Upper lobe of left lung (tissue), 6 donors: ENCODE measurements at regions not wholly inside any gene's neighbourhood (a gene's known extent, or its start where the extent isn't known, plus 50 kb on each side); places are given as distances from the start of the nearest gene placed in this dataset.

Source experiments
- ATAC-seq, 2 donors: fragments of 200-7000 bp; cut with Tn5 transposase; one replicate each; pipeline ENCODE4 v1.9.1; 2022; ENCODE audit warnings: mild to moderate bottlenecking in 2 of 2, moderate library complexity in 2 of 2; ENCODE audit not compliant: low FRiP score in 2 of 2
- DNase-seq, 2 donors: peaks; one replicate each; pipeline ENCODE4 v3.0.0-alpha.2; 2019 to 2020
- H3K27ac ChIP-seq, 4 donors: fragments of 200-600 bp; sonication (generic); one replicate each; pipeline ENCODE4 v1.5.1; 2016 to 2019
- H3K27me3 ChIP-seq, 4 donors: fragments of 200-600 bp; sonication (generic); one replicate each; pipeline ENCODE4 v1.5.1; 2017 to 2019
- H3K36me3 ChIP-seq, 4 donors: fragments of 200-600 bp; sonication (generic); one replicate each; pipeline ENCODE4 v1.5.1; 2016 to 2019
- H3K4me1 ChIP-seq, 4 donors: fragments of 200-600 bp; sonication (generic); one replicate each; pipeline ENCODE4 v1.5.1; 2018 to 2019
- H3K4me3 ChIP-seq, 4 donors: fragments of 200-600 bp; sonication (generic); one replicate each; pipeline ENCODE4 v1.5.1; 2017 to 2019; ENCODE audit warnings: mild to moderate bottlenecking in 2 of 4, moderate library complexity in 1 of 4
- H3K9me3 ChIP-seq, 4 donors: fragments of 200-600 bp; sonication (generic); one replicate each; pipeline ENCODE4 v1.5.1; 2018 to 2019
- EP300 ChIP-seq, 4 donors: sonication (generic); formaldehyde crosslinking; IDR thresholded peaks; one replicate each; pipeline ENCODE4 v1.5.1; 2017; ENCODE audit warnings: antibody characterized with exemption in 4 of 4, control low read depth in 2 of 4
- POLR2A ChIP-seq, 4 donors: fragments of 450-650 bp; IDR thresholded peaks; one replicate each; pipeline ENCODE4 v1.5.1; 2016 to 2017; ENCODE audit warnings: antibody characterized with exemption in 4 of 4, mild to moderate bottlenecking in 2 of 4
- POLR2AphosphoS5 ChIP-seq, 2 donors: sonication (generic); formaldehyde crosslinking; IDR thresholded peaks; one replicate each; pipeline ENCODE4 v1.5.1; 2017; ENCODE audit warnings: antibody characterized with exemption in 2 of 2
- WGBS, 2 donors: methylation state at CpG; one replicate each; pipeline ENCODE4 v1.1.5; 2017 to 2018; 5-methylcytosine and 5-hydroxymethylcytosine counted together
- TF ChIP-seq, protein P1 (sequence below), 6 experiments: fragments of 450-650 bp in 4 of 6; fragments of 200-600 bp in 2 of 6; sonication (generic) in 2 of 6; IDR thresholded peaks; one replicate each; pipeline ENCODE4 v1.5.1; 2016 to 2019; ENCODE audit warnings: antibody characterized with exemption in 6 of 6
- donor health status: DM: no; HTN: no; CAD: no; lungs with moderate emphysema.
- donor health status: DM: no; HTN: yes; CAD: no; lungs with severe emphysema.

GRCh38 chr2:199018826-199019225 is 438.9 kb downstream of the SATB2 start:
- TF ChIP-seq POLR2AphosphoS5 (IDR thresholded peaks at IDR 0.05) (no peak), EP300 (IDR thresholded peaks at IDR 0.05) (no peak), POLR2A (IDR thresholded peaks at IDR 0.05) (no peak)
- TF ChIP-seq, protein P1, sequence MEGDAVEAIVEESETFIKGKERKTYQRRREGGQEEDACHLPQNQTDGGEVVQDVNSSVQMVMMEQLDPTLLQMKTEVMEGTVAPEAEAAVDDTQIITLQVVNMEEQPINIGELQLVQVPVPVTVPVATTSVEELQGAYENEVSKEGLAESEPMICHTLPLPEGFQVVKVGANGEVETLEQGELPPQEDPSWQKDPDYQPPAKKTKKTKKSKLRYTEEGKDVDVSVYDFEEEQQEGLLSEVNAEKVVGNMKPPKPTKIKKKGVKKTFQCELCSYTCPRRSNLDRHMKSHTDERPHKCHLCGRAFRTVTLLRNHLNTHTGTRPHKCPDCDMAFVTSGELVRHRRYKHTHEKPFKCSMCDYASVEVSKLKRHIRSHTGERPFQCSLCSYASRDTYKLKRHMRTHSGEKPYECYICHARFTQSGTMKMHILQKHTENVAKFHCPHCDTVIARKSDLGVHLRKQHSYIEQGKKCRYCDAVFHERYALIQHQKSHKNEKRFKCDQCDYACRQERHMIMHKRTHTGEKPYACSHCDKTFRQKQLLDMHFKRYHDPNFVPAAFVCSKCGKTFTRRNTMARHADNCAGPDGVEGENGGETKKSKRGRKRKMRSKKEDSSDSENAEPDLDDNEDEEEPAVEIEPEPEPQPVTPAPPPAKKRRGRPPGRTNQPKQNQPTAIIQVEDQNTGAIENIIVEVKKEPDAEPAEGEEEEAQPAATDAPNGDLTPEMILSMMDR (IDR thresholded peaks at IDR 0.05), result no peak

DNA sequence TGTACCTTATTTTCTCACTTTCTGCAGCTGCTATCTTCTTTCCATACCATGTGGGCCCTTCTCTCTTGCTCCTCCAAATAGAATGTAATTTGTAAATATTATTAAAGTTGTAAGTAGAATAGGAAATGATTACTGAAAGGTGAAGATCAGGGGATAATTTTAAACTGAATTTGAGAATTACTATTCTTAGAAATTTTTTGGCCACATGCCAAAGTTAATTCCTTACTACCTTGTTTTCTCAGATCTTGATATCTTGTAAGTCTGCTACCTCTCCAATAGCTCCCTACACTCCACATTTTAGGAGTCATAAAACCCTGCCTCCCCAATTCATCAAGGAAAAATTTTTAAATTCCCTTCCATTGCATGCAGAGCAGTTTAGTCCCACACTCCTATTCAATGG is 442.7 kb downstream of the SATB2 start:
- Histone ChIP-seq H3K27me3 (no peaks in the 10 kb centered on the region), H3K27ac (no peak overlapping the region), H3K4me3 (no peak overlapping the region), H3K4me1 (no peaks in the 10 kb centered on the region), H3K36me3 (no peaks in the 10 kb centered on the region), H3K9me3 (peaks cover 0 to 7% (median 0%) of the 10 kb centered on the region in 4 donors)
- TF ChIP-seq POLR2AphosphoS5 (IDR thresholded peaks at IDR 0.05), result no peak
- no peak for TF ChIP-seq POLR2A (IDR thresholded peaks at IDR 0.05)
- TF ChIP-seq EP300 (IDR thresholded peaks at IDR 0.05), result no peak
- TF ChIP-seq, protein P1 (IDR thresholded peaks at IDR 0.05), result no peak
- ATAC-seq (no peak), DNase-seq (no peak)

More at GRCh38 chr2:199018826-199019225, 438.9 kb downstream of the SATB2 start:
- ATAC-seq (no peak), DNase-seq (no peak)
- no peak overlapping the region for H3K27ac ChIP-seq
- H3K4me1 ChIP-seq, result no peaks in the 10 kb centered on the region
- H3K27me3 ChIP-seq, result no peaks in the 10 kb centered on the region
- no peaks in the 10 kb centered on the region for H3K9me3 ChIP-seq
- no peak overlapping the region for H3K4me3 ChIP-seq
- no peaks in the 10 kb centered on the region for H3K36me3 ChIP-seq
- WGBS, 2 donors, result 0% methylated on average over 1 of the region's 1 CpG

DNA sequence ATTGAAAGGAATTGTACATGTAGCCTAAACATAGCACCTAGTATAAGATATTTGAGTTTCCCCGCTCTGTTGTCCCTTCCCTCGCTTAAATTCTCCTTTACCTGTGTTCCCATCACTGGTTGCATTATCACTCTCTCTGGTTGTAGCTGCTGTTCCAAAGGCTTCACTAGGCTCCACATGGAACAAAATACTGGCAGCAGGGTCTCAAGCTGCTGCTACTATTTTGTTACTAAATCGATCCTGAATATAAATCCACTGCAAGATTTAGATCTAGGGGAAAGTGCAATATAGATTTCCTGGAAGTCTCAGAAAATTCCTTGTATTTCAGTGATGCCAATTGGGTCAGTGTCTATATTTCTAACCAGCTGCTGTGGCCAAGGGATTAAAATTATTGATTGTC is 443.5 kb downstream of the SATB2 start:
- Histone ChIP-seq H3K36me3 (no peaks in the 10 kb centered on the region), H3K4me3 (no peak overlapping the region), H3K4me1 (no peaks in the 10 kb centered on the region), H3K27me3 (no peaks in the 10 kb centered on the region), H3K9me3 (peaks cover 0 to 7% (median 0%) of the 10 kb centered on the region in 4 donors), H3K27ac (no peak overlapping the region)
- TF ChIP-seq POLR2AphosphoS5 (IDR thresholded peaks at IDR 0.05) (no peak), POLR2A (IDR thresholded peaks at IDR 0.05) (no peak), EP300 (IDR thresholded peaks at IDR 0.05) (no peak)
- TF ChIP-seq, protein P1 (IDR thresholded peaks at IDR 0.05), result no peak
- 87 to 94% methylated on average over 3 of the region's 3 CpGs for WGBS, 2 donors
- ATAC-seq (no peak), DNase-seq (no peak)

DNA sequence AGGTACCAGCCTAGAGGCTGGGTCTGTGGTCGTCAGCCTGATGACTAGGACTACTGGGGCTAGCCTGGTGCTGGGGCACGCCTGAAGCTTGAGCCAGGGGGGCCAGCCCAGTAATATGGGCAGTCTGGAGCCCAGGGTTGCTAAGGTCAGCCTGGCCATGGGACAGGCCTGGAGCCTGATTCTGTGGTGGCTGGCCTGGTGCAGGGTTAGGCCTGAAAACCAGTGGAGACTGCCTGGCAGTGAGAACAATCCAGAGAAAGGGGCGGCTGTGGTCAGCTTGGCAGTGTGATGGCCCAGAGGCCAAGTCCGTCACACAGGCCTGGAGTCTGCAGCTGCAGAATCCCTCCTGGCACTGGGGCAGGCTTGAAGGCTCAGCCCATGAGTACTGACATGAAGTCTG is 445.8 kb downstream of the SATB2 start:
- TF ChIP-seq EP300 (IDR thresholded peaks at IDR 0.05) (no peak), POLR2A (IDR thresholded peaks at IDR 0.05) (no peak), POLR2AphosphoS5 (IDR thresholded peaks at IDR 0.05) (no peak)
- TF ChIP-seq, protein P1 (IDR thresholded peaks at IDR 0.05), result no peak
- no peaks in the 10 kb centered on the region for H3K4me1 ChIP-seq
- no peaks in the 10 kb centered on the region for H3K36me3 ChIP-seq
- H3K9me3 ChIP-seq, result peaks cover 0 to 7% (median 0%) of the 10 kb centered on the region in 4 donors
- ATAC-seq (peak; percentile 34 to 35), DNase-seq (peak in 1 of 2 donors; percentile 20)
- H3K27ac ChIP-seq, result no peak overlapping the region
- H3K27me3 ChIP-seq, result no peaks in the 10 kb centered on the region
- 72 to 74% methylated on average over 2 to 4 of the region's 4 CpGs for WGBS, 2 donors
- no peak overlapping the region for H3K4me3 ChIP-seq

- Histone ChIP-seq H3K4me1 (no peaks in the 10 kb centered on the region), H3K27me3 (no peaks in the 10 kb centered on the region), H3K36me3 (no peaks in the 10 kb centered on the region), H3K9me3 (no peaks in the 10 kb centered on the region), H3K4me3 (no peak overlapping the region), H3K27ac (no peak overlapping the region)
- no peak for ATAC-seq
- TF ChIP-seq, protein P1 (IDR thresholded peaks at IDR 0.05), result no peak
- TF ChIP-seq POLR2A (IDR thresholded peaks at IDR 0.05) (no peak), POLR2AphosphoS5 (IDR thresholded peaks at IDR 0.05) (no peak), EP300 (IDR thresholded peaks at IDR 0.05) (no peak)
- 74 to 88% methylated on average over 1 of the region's 1 CpG for WGBS, 2 donors
- DNase-seq, result no peak
Observed at GRCh38 chr2:198994678-198995077, 463.1 kb downstream of the SATB2 start.
